ENCODE measurements at regions not wholly inside any gene's neighbourhood (a gene's known extent, or its start where the extent isn't known, plus 50 kb on each side); places are given as distances from the start of the nearest gene placed in this dataset.
"Not testable (repeated sequence)": the region's sequence is repeated elsewhere in the genome, so short reads cannot be mapped to it uniquely, and the experiment has no call there.

DNA sequence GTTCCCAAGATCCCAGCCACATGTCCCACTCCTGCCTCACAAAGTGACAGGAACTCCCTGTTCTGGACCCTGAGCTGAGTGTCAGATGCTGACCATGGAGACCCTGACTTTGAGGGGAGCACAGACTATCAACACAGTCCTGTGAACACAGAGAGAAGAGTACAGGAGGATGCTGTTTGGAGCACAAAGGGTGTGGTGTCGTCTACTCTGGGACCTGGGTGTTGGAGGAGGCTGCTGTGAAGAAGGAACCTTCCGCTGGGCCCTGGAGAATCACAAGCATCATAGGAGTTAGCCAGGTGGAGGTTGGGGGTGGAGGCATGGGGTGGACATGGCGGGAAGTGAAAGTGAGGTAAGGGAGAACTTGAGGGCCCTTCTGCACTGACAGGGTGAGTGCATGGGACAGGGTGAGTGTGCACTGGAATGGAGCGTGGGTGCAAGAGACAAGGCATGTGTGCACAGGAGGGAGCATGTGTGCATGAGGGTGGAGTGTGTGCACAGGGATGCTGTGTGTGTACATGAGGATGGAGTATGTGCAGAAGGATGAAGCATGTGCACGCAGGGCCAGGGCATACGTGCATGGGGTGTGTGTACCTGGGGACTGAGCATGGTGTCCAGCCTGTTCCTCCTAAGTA is 70.7 kb upstream of the ANTXRL start:
- Histone ChIP-seq H3K4me3 (no peak overlapping the region), H3K4me1 (no peaks in the 10 kb centered on the region), H3K27me3 (no peaks in the 10 kb centered on the region), H3K27ac (no peak overlapping the region), H3K36me3 (no peaks in the 10 kb centered on the region), H3K9me3 (no peaks in the 10 kb centered on the region)
- WGBS, 2 donors: 64 to 68% methylated on average over 6 of the region's 6 CpGs
- DNase-seq (no peak), ATAC-seq (no peak), FAIRE-seq (no peak)
- no peak for TF ChIP-seq CTCF (IDR thresholded peaks at IDR 0.05)
- intact Hi-C loops (cut with DNase I): no loop called here

- 56 to 65% methylated on average over 17 of the region's 17 CpGs for WGBS, 2 donors
- ATAC-seq: no peak
Observed at GRCh38 chr10:46216836-46217751, 69.7 kb upstream of the ANTXRL start.

GRCh38 chr10:46217752-46218453 is 68.9 kb upstream of the ANTXRL start:
- H3K27me3 ChIP-seq: no peaks in the 10 kb centered on the region
- H3K27ac ChIP-seq: no peak overlapping the region
- ATAC-seq (no peak), FAIRE-seq (no peak), DNase-seq (no peak)
- intact Hi-C loops (cut with DNase I): no loop called here
- H3K9me3 ChIP-seq: no peaks in the 10 kb centered on the region
- 49 to 51% methylated on average over 6 of the region's 6 CpGs for whole genome bisulfite sequencing, 2 donors
- H3K4me1 ChIP-seq: no peaks in the 10 kb centered on the region
- no peak for TF ChIP-seq CTCF (IDR thresholded peaks at IDR 0.05)
- no peaks in the 10 kb centered on the region for H3K36me3 ChIP-seq
- no peak overlapping the region for H3K4me3 ChIP-seq

More at GRCh38 chr10:46216836-46217751, 69.7 kb upstream of the ANTXRL start:
- intact Hi-C loops (cut with DNase I): no loop called here
- Histone ChIP-seq H3K27ac (no peak overlapping the region), H3K36me3 (no peaks in the 10 kb centered on the region), H3K9me3 (no peaks in the 10 kb centered on the region), H3K27me3 (no peaks in the 10 kb centered on the region), H3K4me1 (no peaks in the 10 kb centered on the region), H3K4me3 (no peak overlapping the region)
- TF ChIP-seq CTCF (IDR thresholded peaks at IDR 0.05): no peak
- no peak for FAIRE-seq
- peak in 2 of 6 donors; percentile 41 to 45 for DNase-seq

DNA sequence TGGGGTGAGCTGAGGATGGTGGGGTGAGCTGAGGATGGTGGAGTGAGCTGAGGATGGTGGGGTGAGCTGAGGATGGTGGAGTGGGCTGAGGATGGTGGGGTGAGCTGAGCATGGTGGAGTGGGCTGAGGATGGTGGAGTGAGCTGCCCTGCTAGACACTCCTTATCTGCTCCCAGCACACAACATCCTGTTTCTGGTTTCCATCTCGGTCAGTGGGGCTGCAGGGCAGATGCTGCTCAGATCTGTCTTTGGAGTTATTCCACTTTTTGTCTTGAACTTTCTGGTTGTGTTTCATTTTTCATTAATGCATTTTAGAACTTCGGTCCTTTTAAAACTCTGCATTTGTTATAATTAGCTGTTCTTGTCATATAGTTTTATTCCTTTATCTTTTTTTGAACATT is 67.9 kb upstream of the ANTXRL start:
- Histone ChIP-seq H3K27me3 (no peaks in the 10 kb centered on the region), H3K9me3 (no peaks in the 10 kb centered on the region), H3K4me1 (no peaks in the 10 kb centered on the region), H3K4me3 (no peak overlapping the region), H3K27ac (no peak overlapping the region), H3K36me3 (no peaks in the 10 kb centered on the region)
- intact Hi-C loops (cut with DNase I): no loop called here
- no peak for DNase-seq
- FAIRE-seq: no peak
- no peak for TF ChIP-seq CTCF (IDR thresholded peaks at IDR 0.05)
- no peak for ATAC-seq
- WGBS, 2 donors: 31 to 55% methylated on average over 2 of the region's 2 CpGs

GRCh38 chr10:46219431-46219990 is 67.3 kb upstream of the ANTXRL start:
- H3K9me3 ChIP-seq; H3K27ac ChIP-seq; intact Hi-C loops (cut with DNase I); H3K4me1 ChIP-seq; H3K4me3 ChIP-seq; FAIRE-seq; H3K36me3 ChIP-seq; DNase-seq; H3K27me3 ChIP-seq; ATAC-seq: not testable (repeated sequence)
- 46 to 47% methylated on average over 5 of the region's 5 CpGs for WGBS, 2 donors

Measured in pancreas (tissue), 10 donors.